GM12891 (cell line): ENCODE measurements at regions not wholly inside any gene's neighbourhood (a gene's known extent, or its start where the extent isn't known, plus 50 kb on each side); places are given as distances from the start of the nearest gene placed in this dataset.

ENCODE experiments used
- DNase-seq: peaks from one replicate; pipeline ENCODE4 v3.0.0; 2011; ENCODE audit warnings: low spot score; ENCODE audit not compliant: insufficient read length
- FAIRE-seq: peaks from 2 replicates; lab custom pipeline; 2011; peaks lifted over from hg19 to GRCh38; lab: Jason Lieb, UNC
- PAX5 ChIP-seq: IDR thresholded peaks from 2 replicates; pipeline ENCODE4 v1.6.1; 2011; ENCODE audit warnings: low read length, moderate library complexity, mild to moderate bottlenecking; ENCODE audit not compliant: insufficient read depth, severe bottlenecking
- POLR2A ChIP-seq: IDR thresholded peaks from 2 replicates; pipeline ENCODE4 v1.6.1; 2011; ENCODE audit warnings: low read depth, low read length, control low read depth
- POLR2AphosphoS5 ChIP-seq: IDR thresholded peaks from 2 replicates; pipeline ENCODE4 v1.6.1; 2011; ENCODE audit warnings: low read depth, low read length, control low read depth
- POU2F2 ChIP-seq: IDR thresholded peaks from 2 replicates; pipeline ENCODE4 v1.6.1; 2011; ENCODE audit warnings: low read depth, mild to moderate bottlenecking, control low read depth, low read length, moderate library complexity
- SPI1 ChIP-seq: IDR thresholded peaks from 2 replicates; pipeline ENCODE4 v1.6.1; 2011; ENCODE audit warnings: low read depth, low read length, control low read depth
- TAF1 ChIP-seq: IDR thresholded peaks from 2 replicates; pipeline ENCODE4 v1.6.1; 2011; ENCODE audit warnings: low read depth, low read length, control low read depth

DNA sequence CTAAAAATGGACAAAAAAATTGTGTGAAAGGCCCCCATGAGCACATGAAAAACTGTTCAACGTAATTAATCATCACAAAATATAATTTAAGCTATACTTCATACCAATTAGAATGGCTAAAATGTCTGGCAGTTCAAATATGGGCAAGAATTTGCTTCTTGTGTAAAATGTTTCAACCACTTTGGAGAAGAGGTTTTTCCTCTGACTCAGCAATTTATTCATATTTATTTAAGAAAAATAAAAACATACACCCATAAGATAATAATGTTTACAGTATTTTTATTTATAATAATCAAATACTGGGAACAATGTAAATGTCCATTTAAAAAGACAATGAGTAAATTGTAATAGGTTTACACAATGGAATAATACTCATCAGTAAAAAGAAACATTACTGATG is 395.1 kb upstream of the KHDRBS2 start:
- TF ChIP-seq PAX5 (no peak), POU2F2 (no peak), TAF1 (no peak), SPI1 (no peak), POLR2AphosphoS5 (no peak), POLR2A (no peak)
- DNase-seq (no peak), FAIRE-seq (no peak)

DNA sequence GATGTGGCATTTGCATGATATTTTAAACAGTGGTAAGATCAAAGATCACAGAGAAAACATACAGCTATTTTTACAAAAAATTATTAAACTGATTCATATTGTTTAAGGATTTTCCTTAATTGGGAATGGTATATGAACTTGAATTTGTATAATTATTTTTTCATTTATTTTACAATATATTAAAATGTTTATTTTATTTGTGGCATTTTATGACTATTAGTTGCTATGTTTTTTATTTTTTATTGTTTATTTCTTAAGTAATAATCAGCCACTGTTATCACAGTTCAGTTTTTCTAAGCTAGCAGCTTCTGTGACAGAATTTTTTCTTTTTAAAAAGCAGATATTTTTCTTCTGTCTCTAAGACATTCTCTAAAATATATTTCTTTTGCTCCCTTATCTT is 387.0 kb upstream of the KHDRBS2 start:
- no peak for FAIRE-seq
- DNase-seq, result no peak
- no peak for TF ChIP-seq TAF1
- no peak for TF ChIP-seq PAX5
- TF ChIP-seq POU2F2, result no peak
- TF ChIP-seq POLR2AphosphoS5, result no peak
- no peak for TF ChIP-seq POLR2A
- TF ChIP-seq SPI1, result no peak

DNA sequence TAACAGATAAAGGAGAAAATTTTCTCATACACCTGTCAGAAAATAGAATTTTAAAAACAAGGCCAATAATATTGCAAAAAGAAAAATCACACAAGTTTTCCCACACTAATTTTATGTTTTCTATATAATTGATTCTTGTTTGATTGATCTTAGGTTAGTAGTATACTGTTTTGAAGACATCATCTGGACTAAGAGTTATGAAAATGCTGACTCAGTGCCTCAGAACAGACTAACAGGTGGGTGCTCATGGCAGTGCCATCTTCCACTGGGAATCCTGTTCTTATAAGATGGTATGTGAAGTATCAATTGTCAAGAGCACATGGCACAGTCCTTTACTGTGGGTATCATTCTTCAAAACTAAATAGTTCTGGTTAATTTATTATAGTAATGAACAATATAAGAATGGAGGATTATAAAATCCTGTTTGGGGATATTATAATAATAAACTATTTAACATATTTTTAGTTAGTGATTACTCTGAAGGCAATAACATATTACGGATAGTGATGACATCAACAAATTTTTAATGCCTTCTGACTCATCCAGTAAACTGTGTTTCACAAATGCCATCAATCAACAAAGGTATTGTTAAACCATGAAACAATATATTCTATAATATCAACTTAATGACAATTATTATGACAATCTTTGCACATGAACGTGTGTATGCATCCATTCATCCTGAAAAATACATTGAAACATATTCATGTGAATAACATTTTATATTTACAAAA is 384.6 kb upstream of the KHDRBS2 start:
- no peak for FAIRE-seq
- TF ChIP-seq PAX5, result no peak
- no peak for TF ChIP-seq POLR2AphosphoS5
- TF ChIP-seq POU2F2, result no peak
- TF ChIP-seq TAF1, result no peak
- no peak for TF ChIP-seq SPI1
- DNase-seq, result no peak

DNA sequence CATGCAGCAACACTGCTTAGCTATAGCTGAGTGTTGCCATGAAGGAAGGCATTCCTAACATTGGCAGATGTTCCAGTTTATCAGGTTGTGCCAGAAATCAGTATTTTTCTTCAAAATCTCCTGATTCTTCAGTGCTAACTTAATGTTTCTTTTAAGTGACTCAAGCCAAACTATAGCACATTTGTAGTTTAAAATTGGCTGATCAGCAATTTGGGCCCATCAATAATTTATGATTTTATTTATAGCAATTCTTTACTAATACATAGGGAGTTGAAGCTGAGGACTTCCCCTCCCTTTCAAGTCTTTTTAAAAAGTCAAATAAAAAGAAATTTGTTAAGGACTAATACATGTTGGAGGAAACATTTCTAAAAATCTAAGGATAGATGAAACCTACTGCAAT is 383.8 kb upstream of the KHDRBS2 start:
- no peak for TF ChIP-seq POLR2AphosphoS5
- FAIRE-seq, result no peak
- no peak for DNase-seq

DNA sequence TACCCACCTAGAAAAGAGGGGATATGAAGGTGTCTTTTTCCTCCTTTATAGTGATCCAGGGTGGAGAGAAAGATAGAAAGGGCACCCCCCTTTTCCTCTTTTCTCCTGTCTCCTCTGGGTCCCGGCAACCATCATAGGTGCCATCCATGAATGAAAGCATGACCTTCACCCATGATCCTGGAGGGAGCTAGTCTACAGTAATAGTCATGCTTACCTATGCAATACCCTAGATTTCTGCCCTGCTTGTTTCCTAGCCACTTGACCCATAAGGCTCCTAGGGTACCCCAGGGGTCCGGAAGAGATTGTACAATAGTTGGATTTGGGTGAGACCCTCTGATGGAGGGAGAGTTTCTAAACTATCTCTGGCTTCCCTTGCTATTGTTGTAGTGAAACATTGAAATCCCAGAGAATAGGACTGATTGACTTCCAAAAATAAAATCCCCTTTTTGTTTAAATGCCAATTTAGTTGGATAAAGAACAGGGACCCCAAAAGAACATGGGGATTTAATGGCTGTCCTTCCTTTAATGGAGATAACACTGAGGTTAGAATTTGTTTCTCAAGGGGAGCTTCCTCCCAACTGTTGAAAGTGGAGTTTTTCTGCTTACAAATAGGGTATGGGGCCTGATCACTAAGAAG is 366.8 kb upstream of the KHDRBS2 start:
- TF ChIP-seq POU2F2 (no peak), POLR2AphosphoS5 (no peak), SPI1 (no peak), POLR2A (no peak), TAF1 (no peak), PAX5 (no peak)
- FAIRE-seq (no peak), DNase-seq (no peak)

- DNase-seq (no peak), FAIRE-seq (no peak)
- TF ChIP-seq POLR2A (no peak), POU2F2 (no peak), SPI1 (no peak), POLR2AphosphoS5 (no peak), PAX5 (no peak), TAF1 (no peak)
These were observed 359.2 kb upstream of the KHDRBS2 start for GRCh38 chr6:62645274-62645673.

DNA sequence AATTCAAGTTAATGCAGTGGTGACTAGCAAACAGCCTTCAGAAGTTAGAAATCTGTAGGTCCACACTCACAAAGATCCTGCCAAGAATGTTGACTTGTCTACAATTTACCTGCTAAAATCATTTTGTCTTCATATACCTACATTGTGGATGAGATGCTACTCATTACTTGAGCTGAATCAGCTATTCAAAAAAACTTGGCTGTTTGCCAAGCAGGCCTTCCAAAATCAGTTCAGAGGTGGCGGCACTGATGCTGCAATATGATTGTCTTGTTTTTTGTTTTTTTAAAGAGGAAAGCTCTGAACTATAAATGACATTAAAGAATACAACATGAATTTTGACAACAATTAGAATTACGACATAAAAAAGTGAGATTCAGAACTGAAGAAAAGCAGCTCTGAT is 354.7 kb upstream of the KHDRBS2 start:
- TF ChIP-seq POLR2AphosphoS5 (no peak), POU2F2 (no peak), TAF1 (no peak), POLR2A (no peak), SPI1 (no peak), PAX5 (no peak)
- FAIRE-seq (no peak), DNase-seq (no peak)

GRCh38 chr6:62626661-62627060 is 340.6 kb upstream of the KHDRBS2 start:
- TF ChIP-seq PAX5, result no peak
- TF ChIP-seq TAF1, result no peak
- no peak for TF ChIP-seq POLR2AphosphoS5
- no peak for TF ChIP-seq POLR2A
- TF ChIP-seq POU2F2, result no peak
- no peak for TF ChIP-seq SPI1
- no peak for FAIRE-seq

DNA sequence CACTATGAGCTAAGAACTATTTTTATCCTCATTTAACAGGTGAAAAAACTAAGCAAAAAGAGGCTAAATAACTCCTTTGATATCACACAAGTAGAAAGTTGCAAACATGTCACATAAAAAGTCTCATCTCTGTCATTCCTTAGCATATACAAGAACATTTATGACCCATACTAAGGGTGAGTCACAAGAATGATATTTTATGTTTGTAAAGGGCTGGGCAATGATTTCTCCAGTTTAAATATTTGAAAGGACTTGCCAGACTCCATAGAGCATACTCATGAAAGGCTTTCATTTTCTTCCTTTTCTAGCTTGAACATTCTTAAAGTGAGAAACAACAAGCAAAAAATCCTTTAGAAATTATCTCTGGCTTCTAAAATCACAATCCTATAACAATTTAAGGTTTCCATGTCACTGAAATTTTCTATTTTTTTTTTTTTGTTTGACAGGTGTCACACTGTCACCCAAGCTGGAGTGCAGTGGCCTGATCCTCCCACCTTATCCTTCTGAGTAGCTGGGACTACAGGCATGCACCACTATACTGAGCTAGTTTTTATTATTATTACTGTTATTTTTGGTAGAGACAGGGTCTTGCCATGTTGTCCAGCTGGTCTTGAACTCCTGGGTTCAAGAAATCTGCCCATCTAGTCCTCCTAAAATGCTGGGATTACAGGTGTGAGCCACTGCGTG is 338.0 kb upstream of the KHDRBS2 start:
- FAIRE-seq, result no peak
- TF ChIP-seq SPI1, result no peak
- TF ChIP-seq POLR2AphosphoS5, result no peak
- no peak for TF ChIP-seq POLR2A
- no peak for TF ChIP-seq TAF1
- no peak for TF ChIP-seq PAX5
- no peak for TF ChIP-seq POU2F2
- no peak for DNase-seq

More at GRCh38 chr6:62626661-62627060, 340.6 kb upstream of the KHDRBS2 start:
- DNase-seq, result no peak
